Gastroesophageal sphincter (tissue), 4 donors: ENCODE measurements at regions not wholly inside any gene's neighbourhood (a gene's known extent, or its start where the extent isn't known, plus 50 kb on each side); places are given as distances from the start of the nearest gene placed in this dataset.

ENCODE experiments used
- ATAC-seq: fragments of 150-250 bp; one replicate; pipeline ENCODE4 v1.9.1; 2016; ENCODE audit warnings: mild to moderate bottlenecking, moderate library complexity
- H3K27ac ChIP-seq, 4 donors: fragments of 200-600 bp; sonication (generic) in 3 of 4; 1 replicate in 3 of 4; 2 replicates in 1 of 4; pipeline ENCODE4 v1.5.1; 2016 to 2019
- H3K27me3 ChIP-seq: fragments of 200-600 bp; sonication (generic); one replicate; pipeline ENCODE4 v1.5.1; 2019
- H3K36me3 ChIP-seq, 2 donors: fragments of 200-600 bp; sonication (generic); one replicate each; pipeline ENCODE4 v1.5.1; 2019; ENCODE audit warnings: control low read depth in 1 of 2
- H3K4me1 ChIP-seq, 3 donors: fragments of 200-600 bp; sonication (generic); 1 replicate in 2 of 3; 2 replicates in 1 of 3; pipeline ENCODE4 v1.5.1; 2016 to 2019; ENCODE audit warnings: control low read depth in 2 of 3
- H3K4me3 ChIP-seq, 2 donors: fragments of 200-600 bp; sonication (generic); one replicate each; pipeline ENCODE4 v1.5.1; 2019; ENCODE audit warnings: mild to moderate bottlenecking in 1 of 2, moderate library complexity in 1 of 2
- H3K9me3 ChIP-seq, 3 donors: fragments of 200-600 bp; sonication (generic); one replicate each; pipeline ENCODE4 v1.5.1; 2017 to 2019; ENCODE audit warnings: control low read depth in 2 of 3
- CTCF ChIP-seq, 4 experiments: fragments of 200-600 bp in 2 of 4; fragments of 450-650 bp in 2 of 4; sonication (generic) in 1 of 4; IDR thresholded peaks; one replicate each; pipeline ENCODE4 v1.5.1; 2017 to 2019; ENCODE audit warnings: antibody characterized with exemption in 4 of 4, mild to moderate bottlenecking in 2 of 4, moderate library complexity in 2 of 4
- EP300 ChIP-seq: sonication (generic); formaldehyde crosslinking; IDR thresholded peaks from one replicate; pipeline ENCODE4 v1.6.1; 2017; ENCODE audit warnings: antibody characterized with exemption, mild to moderate bottlenecking
- POLR2A ChIP-seq, 2 donors: fragments of 450-650 bp; IDR thresholded peaks; one replicate each; pipeline ENCODE4 v1.6.1; 2017; ENCODE audit warnings: antibody characterized with exemption in 2 of 2, mild to moderate bottlenecking in 2 of 2, moderate library complexity in 1 of 2
- POLR2AphosphoS5 ChIP-seq: sonication (generic); formaldehyde crosslinking; IDR thresholded peaks from one replicate; pipeline ENCODE4 v1.6.1; 2017; ENCODE audit warnings: antibody characterized with exemption
- WGBS, 2 donors: methylation state at CpG; one replicate each; pipeline ENCODE4 v1.1.5; 2018; ENCODE audit warnings: low coverage in 1 of 2; 5-methylcytosine and 5-hydroxymethylcytosine counted together

GRCh38 chr2:198756166-198756565, 701.6 kb downstream of the SATB2 start:
- no peaks in the 10 kb centered on the region for H3K27me3 ChIP-seq
- no peak for ATAC-seq
- no peaks in the 10 kb centered on the region for H3K4me1 ChIP-seq
- no peak overlapping the region for H3K27ac ChIP-seq
- no peak for TF ChIP-seq CTCF (IDR thresholded peaks at IDR 0.05)
- no peak for TF ChIP-seq POLR2A (IDR thresholded peaks at IDR 0.05)
- TF ChIP-seq EP300 = no peak
- no peak for TF ChIP-seq POLR2AphosphoS5
- no peak overlapping the region for H3K4me3 ChIP-seq
- H3K9me3 ChIP-seq = no peaks in the 10 kb centered on the region
- no peaks in the 10 kb centered on the region for H3K36me3 ChIP-seq
- WGBS, 2 donors = 7 to 16% methylated on average over 3 of the region's 3 CpGs

GRCh38 chr2:198753101-198753500, 704.6 kb downstream of the SATB2 start:
- Histone ChIP-seq H3K27ac (no peak overlapping the region), H3K36me3 (no peaks in the 10 kb centered on the region), H3K4me1 (no peaks in the 10 kb centered on the region), H3K4me3 (no peak overlapping the region), H3K9me3 (no peaks in the 10 kb centered on the region), H3K27me3 (no peaks in the 10 kb centered on the region)
- no peak for TF ChIP-seq POLR2A (IDR thresholded peaks at IDR 0.05)
- no peak for TF ChIP-seq CTCF (IDR thresholded peaks at IDR 0.05)
- no peak for TF ChIP-seq POLR2AphosphoS5
- no peak for TF ChIP-seq EP300
- 54 to 74% methylated on average over 3 of the region's 3 CpGs for WGBS, 2 donors
- no peak for ATAC-seq

GRCh38 chr2:198749364-198749763, 708.4 kb downstream of the SATB2 start:
- TF ChIP-seq POLR2A (IDR thresholded peaks at IDR 0.05) (no peak), CTCF (IDR thresholded peaks at IDR 0.05) (no peak), POLR2AphosphoS5 (no peak), EP300 (no peak)
- H3K4me1 ChIP-seq = no peaks in the 10 kb centered on the region
- H3K4me3 ChIP-seq = no peak overlapping the region
- H3K9me3 ChIP-seq = no peaks in the 10 kb centered on the region
- WGBS, 2 donors = 72 to 81% methylated on average over 2 of the region's 2 CpGs
- no peaks in the 10 kb centered on the region for H3K27me3 ChIP-seq
- H3K27ac ChIP-seq = no peak overlapping the region
- H3K36me3 ChIP-seq = no peaks in the 10 kb centered on the region
- ATAC-seq = no peak

- no peak for ATAC-seq
- WGBS, 2 donors = 52 to 60% methylated on average over 3 of the region's 3 CpGs
- TF ChIP-seq CTCF (IDR thresholded peaks at IDR 0.05) = no peak
- no peak for TF ChIP-seq POLR2AphosphoS5
- no peak for TF ChIP-seq EP300
- TF ChIP-seq POLR2A (IDR thresholded peaks at IDR 0.05) = no peak
- H3K27ac ChIP-seq = no peak overlapping the region
- H3K4me3 ChIP-seq = no peak overlapping the region
- no peaks in the 10 kb centered on the region for H3K9me3 ChIP-seq
- H3K4me1 ChIP-seq = no peaks in the 10 kb centered on the region
- H3K27me3 ChIP-seq = no peaks in the 10 kb centered on the region
- no peaks in the 10 kb centered on the region for H3K36me3 ChIP-seq
Measured at GRCh38 chr2:198731842-198732399, 725.8 kb downstream of the SATB2 start.

- TF ChIP-seq POLR2AphosphoS5 = no peak
- WGBS, 2 donors = 55 to 69% methylated on average over 3 of the region's 3 CpGs
- Histone ChIP-seq H3K27me3 (no peaks in the 10 kb centered on the region), H3K9me3 (no peaks in the 10 kb centered on the region), H3K27ac (no peak overlapping the region), H3K4me1 (no peaks in the 10 kb centered on the region), H3K36me3 (no peaks in the 10 kb centered on the region), H3K4me3 (no peak overlapping the region)
- ATAC-seq = no peak
Measured at GRCh38 chr2:198720266-198720665, 737.5 kb downstream of the SATB2 start.
